ENCODE measurements at regions not wholly inside any gene's neighbourhood (a gene's known extent, or its start where the extent isn't known, plus 50 kb on each side); places are given as distances from the start of the nearest gene placed in this dataset.

- H3K9me3 ChIP-seq (ENCODE audit: low read depth): no peaks in the 10 kb centered on the region
- no peaks in the 10 kb centered on the region for H3F3A ChIP-seq (ENCODE audit: low read depth)
- no peak overlapping the region for H3K4me2 ChIP-seq
- H3K27me3 Mint-ChIP-seq (ENCODE audit: insufficient read depth, low read depth): peaks cover 2% of the 10 kb centered on the region
- no peak overlapping the region for H2AFZ ChIP-seq (replicated peaks)
- H3K27ac Mint-ChIP-seq: no peak overlapping the region
- no peaks in the 10 kb centered on the region for H3K79me2 ChIP-seq (ENCODE audit: low read depth)
- DNase-seq (ENCODE audit: low spot score): no peak
- H3K36me3 Mint-ChIP-seq: no peaks in the 10 kb centered on the region
- no peak overlapping the region for H3K27ac ChIP-seq
- TF ChIP-seq EZH2phosphoT487 (IDR thresholded peaks at IDR 0.05): no peak
- TF ChIP-seq CTCF (IDR thresholded peaks at IDR 0.05): no peak
- no peak for TF ChIP-seq EZH2 (IDR thresholded peaks at IDR 0.05)
- no peaks in the 10 kb centered on the region for H3K4me1 ChIP-seq
- H3K9ac ChIP-seq: no peak overlapping the region
- H4K20me1 ChIP-seq (ENCODE audit: low read depth): no peaks in the 10 kb centered on the region
- no peaks in the 10 kb centered on the region for H3K36me3 ChIP-seq
- H3K27me3 ChIP-seq: no peaks in the 10 kb centered on the region
- H3K4me3 ChIP-seq: no peak overlapping the region
- no peaks in the 10 kb centered on the region for H3K4me1 Mint-ChIP-seq
- H3K9me3 Mint-ChIP-seq: no peaks in the 10 kb centered on the region
- no peak overlapping the region for H3K4me3 Mint-ChIP-seq
These were observed 128.0 kb upstream of the PROK2 start for GRCh38 chr3:71912839-71913495.

- Histone ChIP-seq H3K9ac (no peak overlapping the region), H3K9me3 (ENCODE audit: low read depth) (no peaks in the 10 kb centered on the region), H3K27ac (no peak overlapping the region), H3K4me1 (no peaks in the 10 kb centered on the region), H3K36me3 (no peaks in the 10 kb centered on the region), H3K4me3 (no peak overlapping the region), H2AFZ (replicated peaks) (peak overlapping the region; percentile 20), H3K79me2 (ENCODE audit: low read depth) (no peaks in the 10 kb centered on the region), H3K27me3 (no peaks in the 10 kb centered on the region), H3K4me2 (no peak overlapping the region), H4K20me1 (ENCODE audit: low read depth) (no peaks in the 10 kb centered on the region), H3F3A (ENCODE audit: low read depth) (no peaks in the 10 kb centered on the region)
- Mint-ChIP-seq H3K27me3 (ENCODE audit: insufficient read depth, low read depth) (peaks cover 2% of the 10 kb centered on the region), H3K27ac (no peak overlapping the region), H3K9me3 (no peaks in the 10 kb centered on the region), H3K36me3 (no peaks in the 10 kb centered on the region), H3K4me3 (no peak overlapping the region), H3K4me1 (no peaks in the 10 kb centered on the region)
- DNase-seq (ENCODE audit: low spot score): no peak
- TF ChIP-seq EZH2 (IDR thresholded peaks at IDR 0.05) (no peak), EZH2phosphoT487 (IDR thresholded peaks at IDR 0.05) (no peak), CTCF (IDR thresholded peaks at IDR 0.05) (no peak)
These were observed 125.2 kb upstream of the PROK2 start for GRCh38 chr3:71910108-71910507.

- Mint-ChIP-seq H3K9me3 (no peaks in the 10 kb centered on the region), H3K36me3 (no peaks in the 10 kb centered on the region), H3K4me1 (no peaks in the 10 kb centered on the region), H3K27ac (no peak overlapping the region), H3K27me3 (ENCODE audit: insufficient read depth, low read depth) (peaks cover 2% of the 10 kb centered on the region), H3K4me3 (no peak overlapping the region)
- H3K36me3 ChIP-seq: no peaks in the 10 kb centered on the region
- peaks cover under 1% of the 10 kb centered on the region for H3K4me1 ChIP-seq
- H3K27ac ChIP-seq: no peak overlapping the region
- H3K27me3 ChIP-seq: no peaks in the 10 kb centered on the region
- no peaks in the 10 kb centered on the region for H3K79me2 ChIP-seq (ENCODE audit: low read depth)
- no peaks in the 10 kb centered on the region for H4K20me1 ChIP-seq (ENCODE audit: low read depth)
- no peak for DNase-seq (ENCODE audit: low spot score)
- no peak overlapping the region for H3K4me2 ChIP-seq
- TF ChIP-seq EZH2 (IDR thresholded peaks at IDR 0.05) (no peak), CTCF (IDR thresholded peaks at IDR 0.05) (no peak), EZH2phosphoT487 (IDR thresholded peaks at IDR 0.05) (no peak)
- no peak overlapping the region for H2AFZ ChIP-seq (replicated peaks)
- no peaks in the 10 kb centered on the region for H3K9me3 ChIP-seq (ENCODE audit: low read depth)
- no peak overlapping the region for H3K4me3 ChIP-seq
- no peaks in the 10 kb centered on the region for H3F3A ChIP-seq (ENCODE audit: low read depth)
- H3K9ac ChIP-seq: no peak overlapping the region
These were observed 123.0 kb upstream of the PROK2 start for GRCh38 chr3:71907996-71908395.
